ENCODE measurements at regions not wholly inside any gene's neighbourhood (a gene's known extent, or its start where the extent isn't known, plus 50 kb on each side); places are given as distances from the start of the nearest gene placed in this dataset.

- Histone ChIP-seq H3K36me3 (no peaks in the 10 kb centered on the region), H3K4me1 (no peaks in the 10 kb centered on the region), H3K9me3 (no peaks in the 10 kb centered on the region), H3K4me3 (no peak overlapping the region), H3K27ac (no peak overlapping the region), H3K27me3 (no peaks in the 10 kb centered on the region)
- no peak for DNase-seq (ENCODE audit: low spot score in 2 of 2)
- TF ChIP-seq POLR2AphosphoS5 (IDR thresholded peaks at IDR 0.05): no peak
- TF ChIP-seq CTCF (IDR thresholded peaks at IDR 0.05): no peak
- no peak for TF ChIP-seq POLR2A (IDR thresholded peaks at IDR 0.05)
- intact Hi-C loops (cut with DNase I; ENCODE audit: low total_unique reads): no loop called here
Observed at GRCh38 chr10:130251766-130252165, 115.6 kb downstream of the GLRX3 start.

GRCh38 chr10:130254243-130254642, 118.1 kb downstream of the GLRX3 start:
- DNase-seq (ENCODE audit: low spot score in 2 of 2): no peak
- Histone ChIP-seq H3K4me1 (no peaks in the 10 kb centered on the region), H3K27ac (no peak overlapping the region), H3K9me3 (no peaks in the 10 kb centered on the region), H3K27me3 (no peaks in the 10 kb centered on the region), H3K36me3 (no peaks in the 10 kb centered on the region), H3K4me3 (no peak overlapping the region)
- no peak for TF ChIP-seq CTCF (IDR thresholded peaks at IDR 0.05)
- no peak for TF ChIP-seq POLR2A (IDR thresholded peaks at IDR 0.05)
- no peak for TF ChIP-seq POLR2AphosphoS5 (IDR thresholded peaks at IDR 0.05)
- intact Hi-C loops (cut with DNase I; ENCODE audit: low total_unique reads): no loop called here

- Histone ChIP-seq H3K27ac (no peak overlapping the region), H3K9me3 (no peaks in the 10 kb centered on the region), H3K36me3 (no peaks in the 10 kb centered on the region), H3K4me1 (no peaks in the 10 kb centered on the region), H3K27me3 (no peaks in the 10 kb centered on the region), H3K4me3 (no peak overlapping the region)
- DNase-seq (ENCODE audit: low spot score in 2 of 2): no peak
- TF ChIP-seq POLR2AphosphoS5 (IDR thresholded peaks at IDR 0.05): no peak
- TF ChIP-seq CTCF (IDR thresholded peaks at IDR 0.05): no peak
- TF ChIP-seq POLR2A (IDR thresholded peaks at IDR 0.05): no peak
- intact Hi-C loops (cut with DNase I; ENCODE audit: low total_unique reads): no loop called here
Observed at GRCh38 chr10:130254662-130255061, 118.5 kb downstream of the GLRX3 start.

- Histone ChIP-seq H3K4me3 (no peak overlapping the region), H3K4me1 (no peaks in the 10 kb centered on the region), H3K9me3 (no peaks in the 10 kb centered on the region), H3K27me3 (no peaks in the 10 kb centered on the region), H3K27ac (no peak overlapping the region), H3K36me3 (no peaks in the 10 kb centered on the region)
- TF ChIP-seq POLR2A (IDR thresholded peaks at IDR 0.05) (no peak), CTCF (IDR thresholded peaks at IDR 0.05) (no peak), POLR2AphosphoS5 (IDR thresholded peaks at IDR 0.05) (no peak)
- intact Hi-C loops (cut with DNase I; ENCODE audit: low total_unique reads): no loop called here
- DNase-seq (ENCODE audit: low spot score in 2 of 2): no peak
Observed at GRCh38 chr10:130255777-130256176, 119.6 kb downstream of the GLRX3 start.

GRCh38 chr10:130257897-130258296, 121.7 kb downstream of the GLRX3 start:
- H3K4me3 ChIP-seq: no peak overlapping the region
- no peak overlapping the region for H3K27ac ChIP-seq
- no peak for DNase-seq (ENCODE audit: low spot score in 2 of 2)
- no peaks in the 10 kb centered on the region for H3K9me3 ChIP-seq
- intact Hi-C loops (cut with DNase I; ENCODE audit: low total_unique reads): no loop called here
- H3K36me3 ChIP-seq: no peaks in the 10 kb centered on the region
- no peaks in the 10 kb centered on the region for H3K27me3 ChIP-seq
- H3K4me1 ChIP-seq: no peaks in the 10 kb centered on the region
- TF ChIP-seq POLR2A (IDR thresholded peaks at IDR 0.05) (no peak), POLR2AphosphoS5 (IDR thresholded peaks at IDR 0.05) (no peak), CTCF (IDR thresholded peaks at IDR 0.05) (no peak)
